HG03196 (cell line): ENCODE measurements at regions not wholly inside any gene's neighbourhood (a gene's known extent, or its start where the extent isn't known, plus 50 kb on each side); places are given as distances from the start of the nearest gene placed in this dataset.
"Not testable (repeated sequence)": the region's sequence is repeated elsewhere in the genome, so short reads cannot be mapped to it uniquely, and the experiment has no call there.

Experiments used
- ATAC-seq: cut with Tn5 transposase; IDR thresholded peaks from one replicate; pipeline ENCODE4 v1.9.1; 2021; ENCODE audit not compliant: unreplicated experiment

- no peak for ATAC-seq
These were observed 256.2 kb downstream of the TAFA4 start for GRCh38 chr3:68676136-68676535.

GRCh38 chr3:68667346-68667745, 265.0 kb downstream of the TAFA4 start:
- no peak for ATAC-seq

- ATAC-seq = no peak
These were observed 265.8 kb downstream of the TAFA4 start for GRCh38 chr3:68666429-68667136.

GRCh38 chr3:68664276-68664675, 268.1 kb downstream of the TAFA4 start:
- no peak for ATAC-seq

GRCh38 chr3:68662176-68662575, 270.2 kb downstream of the TAFA4 start:
- ATAC-seq = no peak

- not testable (repeated sequence) for ATAC-seq
These were observed 281.7 kb downstream of the TAFA4 start for GRCh38 chr3:68650657-68651056.

GRCh38 chr3:68648494-68648893, 283.9 kb downstream of the TAFA4 start:
- ATAC-seq = no peak

- no peak for ATAC-seq
These were observed 300.3 kb downstream of the TAFA4 start for GRCh38 chr3:68631850-68632545.

GRCh38 chr3:68620211-68620610, 312.1 kb downstream of the TAFA4 start:
- ATAC-seq = no peak

- no peak for ATAC-seq
These were observed 318.3 kb downstream of the TAFA4 start for GRCh38 chr3:68614087-68614486.

GRCh38 chr3:68571321-68571720, 361.0 kb downstream of the TAFA4 start:
- ATAC-seq = no peak

GRCh38 chr3:68560728-68561127, 371.6 kb downstream of the TAFA4 start:
- ATAC-seq = no peak

- no peak for ATAC-seq
These were observed 396.6 kb downstream of the TAFA4 start for GRCh38 chr3:68535782-68536181.

GRCh38 chr3:68523330-68523729, 409.0 kb downstream of the TAFA4 start:
- ATAC-seq = no peak

- ATAC-seq = no peak
These were observed 417.1 kb downstream of the TAFA4 start for GRCh38 chr3:68515237-68515636.

- ATAC-seq = no peak
These were observed 428.1 kb downstream of the TAFA4 start for GRCh38 chr3:68504201-68504600.

- not testable (repeated sequence) for ATAC-seq
These were observed 446.5 kb downstream of the TAFA4 start for GRCh38 chr3:68485845-68486244.

- no peak for ATAC-seq
These were observed 447.3 kb downstream of the TAFA4 start for GRCh38 chr3:68485051-68485450.

- ATAC-seq = no peak
These were observed 448.7 kb downstream of the TAFA4 start for GRCh38 chr3:68483601-68484000.

GRCh38 chr3:68483041-68483440, 449.3 kb downstream of the TAFA4 start:
- ATAC-seq = no peak

GRCh38 chr3:68482565-68482964, 449.8 kb downstream of the TAFA4 start:
- no peak for ATAC-seq

- ATAC-seq = no peak
These were observed 452.6 kb downstream of the TAFA4 start for GRCh38 chr3:68479779-68480178.
